Tibial nerve (tissue), 4 donors: ENCODE measurements at regions not wholly inside any gene's neighbourhood (a gene's known extent, or its start where the extent isn't known, plus 50 kb on each side); places are given as distances from the start of the nearest gene placed in this dataset.
A peak's percentile ranks its signal among the peaks of the same experiment; 100 is the strongest.

Experiments used
- DNase-seq, 2 donors: peaks; one replicate each; pipeline ENCODE4 v3.0.0-alpha.2; 2019; ENCODE audit warnings: low spot score in 2 of 2
- H3K27ac ChIP-seq, 4 donors: fragments of 200-600 bp; sonication (generic) in 3 of 4; one replicate each; pipeline ENCODE4 v1.5.1; 2017 to 2019; ENCODE audit warnings: mild to moderate bottlenecking in 1 of 4
- H3K27me3 ChIP-seq, 2 donors: fragments of 200-600 bp; sonication (generic) in 1 of 2; one replicate each; pipeline versions ENCODE4 v1.5.1 to v1.6.0; 2017 to 2019
- H3K36me3 ChIP-seq, 3 donors: fragments of 200-600 bp; sonication (generic); one replicate each; pipeline ENCODE4 v1.5.1; 2018 to 2019
- H3K4me1 ChIP-seq, 4 donors: fragments of 200-600 bp; sonication (generic) in 3 of 4; one replicate each; pipeline ENCODE4 v1.5.1; 2017 to 2019
- H3K4me3 ChIP-seq, 4 donors: fragments of 200-600 bp; sonication (generic) in 3 of 4; one replicate each; pipeline ENCODE4 v1.5.1; 2017 to 2019; ENCODE audit warnings: mild to moderate bottlenecking in 1 of 4, moderate library complexity in 1 of 4
- H3K9me3 ChIP-seq, 4 donors: fragments of 200-600 bp; sonication (generic) in 3 of 4; one replicate each; pipeline ENCODE4 v1.5.1; 2017 to 2019
- CTCF ChIP-seq, 5 experiments: fragments of 200-600 bp in 3 of 5; fragments of 450-650 bp in 2 of 5; sonication (generic) in 3 of 5; IDR thresholded peaks; one replicate each; pipeline ENCODE4 v1.5.1; 2016 to 2019; ENCODE audit warnings: antibody characterized with exemption in 5 of 5, mild to moderate bottlenecking in 3 of 5, moderate library complexity in 2 of 5
- EP300 ChIP-seq, 2 donors: sonication (generic); formaldehyde crosslinking; IDR thresholded peaks; one replicate each; pipeline ENCODE4 v1.6.1; 2017; ENCODE audit warnings: antibody characterized with exemption in 2 of 2, mild to moderate bottlenecking in 1 of 2
- POLR2A ChIP-seq, 2 donors: fragments of 450-650 bp; IDR thresholded peaks; one replicate each; pipeline ENCODE4 v1.6.1; 2017; ENCODE audit warnings: antibody characterized with exemption in 2 of 2, mild to moderate bottlenecking in 2 of 2, moderate library complexity in 2 of 2
- WGBS, 2 donors: methylation state at CpG; one replicate each; pipeline ENCODE4 v1.1.5; 2018; 5-methylcytosine and 5-hydroxymethylcytosine counted together

DNA sequence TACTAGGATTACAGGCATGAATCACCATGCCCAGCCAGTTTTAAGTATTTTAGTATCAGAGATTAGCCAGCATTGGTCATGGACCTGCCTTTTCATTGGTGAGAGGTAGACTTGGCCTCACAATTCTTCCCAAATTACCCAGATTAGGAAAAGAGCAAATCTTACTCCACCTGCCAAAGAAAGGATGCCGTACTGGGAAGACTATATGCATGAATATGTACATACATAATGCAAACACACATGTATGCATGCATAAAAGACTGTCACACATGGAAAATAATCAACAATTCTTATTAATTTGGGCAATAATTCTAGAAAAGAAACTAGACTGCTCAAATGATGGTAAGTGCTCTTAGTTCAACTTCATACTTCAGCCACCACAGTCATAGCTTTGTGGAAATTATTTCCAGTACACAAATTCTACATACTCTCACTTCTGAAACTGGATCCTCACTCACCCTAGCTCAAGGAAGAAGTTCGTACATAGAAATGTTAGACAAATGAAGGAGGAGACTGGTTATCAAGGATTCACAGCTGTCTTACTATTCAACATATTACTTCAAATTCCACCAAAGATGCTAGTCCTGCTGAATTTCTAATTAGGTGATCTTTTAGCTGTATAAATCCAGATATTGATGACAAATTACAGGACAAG is 73.7 kb downstream of the MINAR2 start:
- 68 to 75% methylated on average over 2 of the region's 2 CpGs for WGBS, 2 donors
- Histone ChIP-seq H3K27ac (no peak overlapping the region), H3K4me3 (no peak overlapping the region), H3K36me3 (no peaks in the 10 kb centered on the region), H3K27me3 (no peaks in the 10 kb centered on the region), H3K4me1 (no peaks in the 10 kb centered on the region), H3K9me3 (no peaks in the 10 kb centered on the region)
- TF ChIP-seq CTCF (IDR thresholded peaks at IDR 0.05) (no peak), EP300 (IDR thresholded peaks at IDR 0.05) (no peak), POLR2A (IDR thresholded peaks at IDR 0.05) (no peak)
- DNase-seq: no peak

GRCh38 chr5:129830288-129830687 is 74.0 kb upstream of the CHSY3 start:
- no peaks in the 10 kb centered on the region for H3K36me3 ChIP-seq
- no peaks in the 10 kb centered on the region for H3K9me3 ChIP-seq
- H3K27ac ChIP-seq: no peak overlapping the region
- WGBS, 2 donors: 81 to 83% methylated on average over 2 of the region's 2 CpGs
- H3K27me3 ChIP-seq: no peaks in the 10 kb centered on the region
- TF ChIP-seq EP300 (IDR thresholded peaks at IDR 0.05) (no peak), POLR2A (IDR thresholded peaks at IDR 0.05) (no peak), CTCF (IDR thresholded peaks at IDR 0.05) (no peak)
- H3K4me3 ChIP-seq: no peak overlapping the region
- no peaks in the 10 kb centered on the region for H3K4me1 ChIP-seq
- no peak for DNase-seq

DNA sequence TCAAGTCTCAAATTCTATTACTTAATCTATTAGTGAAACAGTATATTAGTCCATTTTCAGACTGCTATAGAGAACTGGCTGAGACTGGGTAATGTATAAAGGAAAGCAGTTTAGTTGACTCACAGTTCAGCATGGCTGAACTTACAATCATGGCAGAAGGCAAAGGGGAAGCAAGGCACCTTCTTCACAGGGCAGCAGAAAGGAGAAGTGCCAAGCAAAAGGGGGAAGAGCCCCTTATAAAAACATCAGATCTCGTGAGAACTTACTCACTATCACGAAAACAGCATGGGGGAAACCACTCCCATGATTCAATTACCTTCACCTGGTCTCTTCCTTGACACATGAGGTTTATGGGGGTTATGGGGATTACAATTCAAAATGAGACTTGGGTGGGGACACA is 67.9 kb upstream of the CHSY3 start:
- TF ChIP-seq POLR2A (IDR thresholded peaks at IDR 0.05) (no peak), CTCF (IDR thresholded peaks at IDR 0.05) (no peak), EP300 (IDR thresholded peaks at IDR 0.05) (no peak)
- H3K27me3 ChIP-seq: no peaks in the 10 kb centered on the region
- no peak for DNase-seq
- 55 to 72% methylated on average over 2 of the region's 2 CpGs for WGBS, 2 donors
- no peak overlapping the region for H3K4me3 ChIP-seq
- H3K9me3 ChIP-seq: no peaks in the 10 kb centered on the region
- no peaks in the 10 kb centered on the region for H3K4me1 ChIP-seq
- no peaks in the 10 kb centered on the region for H3K36me3 ChIP-seq
- H3K27ac ChIP-seq: no peak overlapping the region

- Histone ChIP-seq H3K4me1 (no peaks in the 10 kb centered on the region), H3K27ac (no peak overlapping the region), H3K36me3 (no peaks in the 10 kb centered on the region), H3K4me3 (no peak overlapping the region), H3K9me3 (no peaks in the 10 kb centered on the region), H3K27me3 (no peaks in the 10 kb centered on the region)
- DNase-seq: no peak
- TF ChIP-seq POLR2A (IDR thresholded peaks at IDR 0.05) (no peak), CTCF (IDR thresholded peaks at IDR 0.05) (no peak), EP300 (IDR thresholded peaks at IDR 0.05) (no peak)
Measured at GRCh38 chr5:129844764-129845163, 59.5 kb upstream of the CHSY3 start.

- Histone ChIP-seq H3K9me3 (no peaks in the 10 kb centered on the region), H3K4me1 (peaks cover 0 to 9% (median 0%) of the 10 kb centered on the region in 4 donors), H3K4me3 (no peak overlapping the region), H3K27ac (no peak overlapping the region), H3K27me3 (no peaks in the 10 kb centered on the region), H3K36me3 (no peaks in the 10 kb centered on the region)
- peak; percentile 64 to 93 for DNase-seq
- WGBS, 2 donors: 27 to 31% methylated on average over 6 of the region's 6 CpGs
- peak; percentile 59 to 91 (median 79) for TF ChIP-seq CTCF (IDR thresholded peaks at IDR 0.05)
- no peak for TF ChIP-seq EP300 (IDR thresholded peaks at IDR 0.05)
Measured at GRCh38 chr5:129852747-129853352, 51.4 kb upstream of the CHSY3 start.
